ENCODE measurements at regions not wholly inside any gene's neighbourhood (a gene's known extent, or its start where the extent isn't known, plus 50 kb on each side); places are given as distances from the start of the nearest gene placed in this dataset.

DNA sequence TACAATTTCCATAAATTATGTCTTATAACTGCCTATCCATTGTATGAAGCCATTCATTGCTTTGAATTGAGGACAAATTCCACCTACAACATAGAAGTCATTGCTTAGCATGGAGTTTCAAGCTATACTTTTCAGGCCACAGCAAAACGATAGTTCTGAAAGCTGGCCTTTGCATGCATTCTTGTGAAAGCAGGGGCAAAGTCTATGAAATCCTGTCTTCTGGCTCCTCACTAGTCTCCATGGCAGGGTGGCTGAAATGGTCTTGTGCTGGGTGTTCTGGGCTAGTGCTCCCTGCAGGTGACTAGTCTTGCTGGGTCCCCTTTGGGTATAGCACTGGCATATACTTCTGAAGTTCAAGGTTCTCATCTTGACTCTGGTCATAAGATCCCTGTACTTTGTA is 353.9 kb upstream of the ZNF608 start:
- Histone ChIP-seq H3K4me3 (ENCODE audit: low read length) (no peak overlapping the region), H3K36me3 (ENCODE audit: control insufficient read depth, insufficient read depth, low read length) (no peaks in the 10 kb centered on the region), H3K4me1 (ENCODE audit: control insufficient read depth, insufficient read depth, low read length) (no peaks in the 10 kb centered on the region), H3K27ac (ENCODE audit: low read length) (no peak overlapping the region), H3K9me3 (ENCODE audit: control insufficient read depth, insufficient read depth, low read length) (no peaks in the 10 kb centered on the region), H3K27me3 (ENCODE audit: control insufficient read depth, insufficient read depth, low read length) (no peaks in the 10 kb centered on the region)
- Mint-ChIP-seq H3K27ac (no peak overlapping the region), H3K27me3 (ENCODE audit: low read depth in 2 of 2) (no peaks in the 10 kb centered on the region), H3K4me3 (no peak overlapping the region), H3K9me3 (no peaks in the 10 kb centered on the region), H3K36me3 (no peaks in the 10 kb centered on the region), H3K4me1 (no peaks in the 10 kb centered on the region)
- TF ChIP-seq, protein P1, sequence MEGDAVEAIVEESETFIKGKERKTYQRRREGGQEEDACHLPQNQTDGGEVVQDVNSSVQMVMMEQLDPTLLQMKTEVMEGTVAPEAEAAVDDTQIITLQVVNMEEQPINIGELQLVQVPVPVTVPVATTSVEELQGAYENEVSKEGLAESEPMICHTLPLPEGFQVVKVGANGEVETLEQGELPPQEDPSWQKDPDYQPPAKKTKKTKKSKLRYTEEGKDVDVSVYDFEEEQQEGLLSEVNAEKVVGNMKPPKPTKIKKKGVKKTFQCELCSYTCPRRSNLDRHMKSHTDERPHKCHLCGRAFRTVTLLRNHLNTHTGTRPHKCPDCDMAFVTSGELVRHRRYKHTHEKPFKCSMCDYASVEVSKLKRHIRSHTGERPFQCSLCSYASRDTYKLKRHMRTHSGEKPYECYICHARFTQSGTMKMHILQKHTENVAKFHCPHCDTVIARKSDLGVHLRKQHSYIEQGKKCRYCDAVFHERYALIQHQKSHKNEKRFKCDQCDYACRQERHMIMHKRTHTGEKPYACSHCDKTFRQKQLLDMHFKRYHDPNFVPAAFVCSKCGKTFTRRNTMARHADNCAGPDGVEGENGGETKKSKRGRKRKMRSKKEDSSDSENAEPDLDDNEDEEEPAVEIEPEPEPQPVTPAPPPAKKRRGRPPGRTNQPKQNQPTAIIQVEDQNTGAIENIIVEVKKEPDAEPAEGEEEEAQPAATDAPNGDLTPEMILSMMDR (IDR thresholded peaks at IDR 0.05) = no peak
- WGBS (ENCODE audit: insufficient coverage) = 79% methylated on average over 1 of the region's 1 CpG
- ATAC-seq = no peak
- DNase-seq = no peak
- intact Hi-C loops (cut with micrococcal nuclease) = no loop called here

- no peak for DNase-seq
- H3K27me3 Mint-ChIP-seq (ENCODE audit: low read depth in 2 of 2) = no peaks in the 10 kb centered on the region
- H3K36me3 Mint-ChIP-seq = no peaks in the 10 kb centered on the region
- WGBS (ENCODE audit: insufficient coverage) = 82% methylated on average over 2 of the region's 4 CpGs
- no peaks in the 10 kb centered on the region for H3K27me3 ChIP-seq (ENCODE audit: control insufficient read depth, insufficient read depth, low read length)
- no peak overlapping the region for H3K4me3 Mint-ChIP-seq
- intact Hi-C loops (cut with micrococcal nuclease) = no loop called here
- H3K27ac ChIP-seq (ENCODE audit: low read length) = no peak overlapping the region
- H3K27ac Mint-ChIP-seq = no peak overlapping the region
- H3K36me3 ChIP-seq (ENCODE audit: control insufficient read depth, insufficient read depth, low read length) = no peaks in the 10 kb centered on the region
- no peak overlapping the region for H3K4me3 ChIP-seq (ENCODE audit: low read length)
- H3K4me1 Mint-ChIP-seq = no peaks in the 10 kb centered on the region
- H3K4me1 ChIP-seq (ENCODE audit: control insufficient read depth, insufficient read depth, low read length) = no peaks in the 10 kb centered on the region
- TF ChIP-seq, protein P1 (IDR thresholded peaks at IDR 0.05) = no peak
- no peaks in the 10 kb centered on the region for H3K9me3 Mint-ChIP-seq
- H3K9me3 ChIP-seq (ENCODE audit: control insufficient read depth, insufficient read depth, low read length) = no peaks in the 10 kb centered on the region
- ATAC-seq = no peak
These were observed 354.5 kb upstream of the ZNF608 start for GRCh38 chr5:125100951-125101350.

DNA sequence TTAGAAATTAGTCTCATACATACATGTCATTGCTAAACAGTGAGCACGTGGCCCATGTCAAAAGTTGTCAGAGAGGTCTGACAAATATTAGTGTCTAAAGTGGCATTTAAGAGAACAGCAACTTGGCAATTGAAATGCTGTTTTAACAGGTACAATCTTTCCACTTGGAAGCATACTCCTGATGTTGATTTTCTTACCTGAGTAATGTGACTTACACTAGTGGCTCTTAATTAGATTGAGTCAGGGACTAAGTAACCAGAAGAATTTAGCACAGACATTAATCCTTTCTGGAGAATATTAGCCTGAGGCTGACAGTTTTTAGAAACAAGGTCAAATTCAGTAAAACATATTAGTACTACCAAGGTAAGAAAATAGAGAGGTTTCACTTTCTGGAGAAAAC is 357.0 kb upstream of the ZNF608 start:
- Mint-ChIP-seq H3K9me3 (no peaks in the 10 kb centered on the region), H3K36me3 (no peaks in the 10 kb centered on the region), H3K4me3 (no peak overlapping the region), H3K27me3 (ENCODE audit: low read depth in 2 of 2) (peaks cover 0 to 5% of the 10 kb centered on the region in 2 donors), H3K4me1 (no peaks in the 10 kb centered on the region), H3K27ac (no peak overlapping the region)
- Histone ChIP-seq H3K9me3 (ENCODE audit: control insufficient read depth, insufficient read depth, low read length) (no peaks in the 10 kb centered on the region), H3K4me1 (ENCODE audit: control insufficient read depth, insufficient read depth, low read length) (no peaks in the 10 kb centered on the region), H3K36me3 (ENCODE audit: control insufficient read depth, insufficient read depth, low read length) (no peaks in the 10 kb centered on the region), H3K27me3 (ENCODE audit: control insufficient read depth, insufficient read depth, low read length) (no peaks in the 10 kb centered on the region), H3K4me3 (ENCODE audit: low read length) (no peak overlapping the region), H3K27ac (ENCODE audit: low read length) (no peak overlapping the region)
- DNase-seq (no peak), ATAC-seq (no peak)
- TF ChIP-seq, protein P1 (IDR thresholded peaks at IDR 0.05) = no peak
- intact Hi-C loops (cut with micrococcal nuclease) = no loop called here
- 80% methylated on average over 1 of the region's 1 CpG for WGBS (ENCODE audit: insufficient coverage)

GRCh38 chr5:125106271-125106670 is 359.8 kb upstream of the ZNF608 start:
- H3K27ac Mint-ChIP-seq = no peak overlapping the region
- H3K9me3 ChIP-seq (ENCODE audit: control insufficient read depth, insufficient read depth, low read length) = no peaks in the 10 kb centered on the region
- peaks cover under 1% of the 10 kb centered on the region for H3K36me3 Mint-ChIP-seq
- H3K4me3 Mint-ChIP-seq = no peak overlapping the region
- peaks cover 0 to 5% of the 10 kb centered on the region in 2 donors for H3K27me3 Mint-ChIP-seq (ENCODE audit: low read depth in 2 of 2)
- no peak for DNase-seq
- ATAC-seq = no peak
- no peak overlapping the region for H3K4me3 ChIP-seq (ENCODE audit: low read length)
- TF ChIP-seq, protein P1 (IDR thresholded peaks at IDR 0.05) = no peak
- no CpG with 5 or more reads among the region's 1 CpG for WGBS (ENCODE audit: insufficient coverage)
- no peaks in the 10 kb centered on the region for H3K4me1 Mint-ChIP-seq
- H3K36me3 ChIP-seq (ENCODE audit: control insufficient read depth, insufficient read depth, low read length) = no peaks in the 10 kb centered on the region
- no peaks in the 10 kb centered on the region for H3K27me3 ChIP-seq (ENCODE audit: control insufficient read depth, insufficient read depth, low read length)
- H3K27ac ChIP-seq (ENCODE audit: low read length) = no peak overlapping the region
- H3K4me1 ChIP-seq (ENCODE audit: control insufficient read depth, insufficient read depth, low read length) = no peaks in the 10 kb centered on the region
- intact Hi-C loops (cut with micrococcal nuclease) = no loop called here
- H3K9me3 Mint-ChIP-seq = peaks cover 0 to 2% of the 10 kb centered on the region in 2 donors

Data from natural killer cell (primary cell).